Prostate gland (tissue), 2 donors: ENCODE measurements at regions not wholly inside any gene's neighbourhood (a gene's known extent, or its start where the extent isn't known, plus 50 kb on each side); places are given as distances from the start of the nearest gene placed in this dataset.
A peak's percentile ranks its signal among the peaks of the same experiment; 100 is the strongest.

Experiments used
- DNase-seq: peaks from one replicate; pipeline ENCODE4 v3.0.0-alpha.2; 2019; ENCODE audit warnings: low spot score
- H3K27ac ChIP-seq, 2 donors: fragments of 200-600 bp; sonication (generic); 2 replicates each; pipeline ENCODE4 v1.5.1; 2017 to 2019
- H3K27me3 ChIP-seq: fragments of 200-600 bp; sonication (generic); replicated peaks from 2 replicates; pipeline ENCODE4 v1.5.1; 2019; ENCODE audit not compliant: insufficient read depth
- H3K36me3 ChIP-seq, 2 donors: fragments of 200-600 bp; sonication (generic); 1 replicate in 1 of 2; 2 replicates in 1 of 2; pipeline versions ENCODE4 v1.5.1 to v1.8.1; 2017 to 2019
- H3K4me1 ChIP-seq: fragments of 200-600 bp; sonication (generic); replicated peaks from 2 replicates; pipeline ENCODE4 v1.5.1; 2019
- H3K4me3 ChIP-seq, 2 donors: fragments of 200-600 bp; sonication (generic); 2 replicates each; pipeline ENCODE4 v1.5.1; 2017 to 2019
- H3K9me3 ChIP-seq: fragments of 200-600 bp; sonication (generic); 2 replicates; pipeline ENCODE4 v1.5.1; 2017
- POLR2A ChIP-seq: fragments of 450-650 bp; IDR thresholded peaks from one replicate; pipeline ENCODE4 v1.6.1; 2016; ENCODE audit warnings: antibody characterized with exemption, mild to moderate bottlenecking
- POLR2AphosphoS5 ChIP-seq: sonication (generic); formaldehyde crosslinking; IDR thresholded peaks from one replicate; pipeline ENCODE4 v1.6.1; 2017; ENCODE audit warnings: antibody characterized with exemption
- WGBS: methylation state at CpG from one replicate; pipeline ENCODE4 v1.1.5; 2018; 5-methylcytosine and 5-hydroxymethylcytosine counted together
- intact Hi-C: fragments of 100-400 bp; cut with DNase I; formaldehyde crosslinking; loops from one replicate; pipeline ENCODE4 v1.14.2; 2022
- TF ChIP-seq, protein P1 (sequence below), 4 experiments: fragments of 200-600 bp in 2 of 4; fragments of 450-650 bp in 2 of 4; sonication (generic) in 2 of 4; IDR thresholded peaks; 1 replicate in 3 of 4; 2 replicates in 1 of 4; pipeline ENCODE4 v1.5.1; 2016 to 2019; ENCODE audit warnings: antibody characterized with exemption in 4 of 4, mild to moderate bottlenecking in 2 of 4, moderate library complexity in 2 of 4

DNA sequence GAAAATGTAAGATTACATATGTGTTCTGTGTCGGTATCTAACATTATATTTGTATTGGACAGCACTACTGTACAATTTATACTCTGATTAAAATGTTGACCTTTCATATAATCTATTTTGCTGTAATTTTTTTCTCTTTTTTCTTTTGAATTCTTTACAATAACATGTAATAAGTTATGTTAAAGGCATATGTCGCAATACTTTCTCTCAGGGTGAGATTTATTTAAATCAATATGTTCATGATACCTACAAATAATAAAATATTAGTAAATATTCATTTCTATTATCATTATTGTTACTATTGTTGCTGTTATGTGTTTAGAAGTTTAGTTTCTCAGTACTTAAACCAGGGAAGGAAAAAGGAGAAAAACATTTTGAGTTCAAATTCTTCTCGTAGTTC, 807.4 kb downstream of the STIM2 start:
- Histone ChIP-seq H3K4me1 (no peaks in the 10 kb centered on the region), H3K27ac (no peak overlapping the region), H3K27me3 (no peaks in the 10 kb centered on the region), H3K9me3 (no peaks in the 10 kb centered on the region), H3K4me3 (no peak overlapping the region), H3K36me3 (no peaks in the 10 kb centered on the region)
- 90% methylated on average over 3 of the region's 3 CpGs for WGBS
- intact Hi-C loops = no loop called here
- DNase-seq = no peak
- TF ChIP-seq, protein P1, sequence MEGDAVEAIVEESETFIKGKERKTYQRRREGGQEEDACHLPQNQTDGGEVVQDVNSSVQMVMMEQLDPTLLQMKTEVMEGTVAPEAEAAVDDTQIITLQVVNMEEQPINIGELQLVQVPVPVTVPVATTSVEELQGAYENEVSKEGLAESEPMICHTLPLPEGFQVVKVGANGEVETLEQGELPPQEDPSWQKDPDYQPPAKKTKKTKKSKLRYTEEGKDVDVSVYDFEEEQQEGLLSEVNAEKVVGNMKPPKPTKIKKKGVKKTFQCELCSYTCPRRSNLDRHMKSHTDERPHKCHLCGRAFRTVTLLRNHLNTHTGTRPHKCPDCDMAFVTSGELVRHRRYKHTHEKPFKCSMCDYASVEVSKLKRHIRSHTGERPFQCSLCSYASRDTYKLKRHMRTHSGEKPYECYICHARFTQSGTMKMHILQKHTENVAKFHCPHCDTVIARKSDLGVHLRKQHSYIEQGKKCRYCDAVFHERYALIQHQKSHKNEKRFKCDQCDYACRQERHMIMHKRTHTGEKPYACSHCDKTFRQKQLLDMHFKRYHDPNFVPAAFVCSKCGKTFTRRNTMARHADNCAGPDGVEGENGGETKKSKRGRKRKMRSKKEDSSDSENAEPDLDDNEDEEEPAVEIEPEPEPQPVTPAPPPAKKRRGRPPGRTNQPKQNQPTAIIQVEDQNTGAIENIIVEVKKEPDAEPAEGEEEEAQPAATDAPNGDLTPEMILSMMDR (IDR thresholded peaks at IDR 0.05) = no peak
- TF ChIP-seq POLR2A = no peak
- TF ChIP-seq POLR2AphosphoS5 = no peak

- 70% methylated on average over 1 of the region's 1 CpG for WGBS
- intact Hi-C loops = no loop called here
Measured at GRCh38 chr4:27678027-27678426, 817.4 kb downstream of the STIM2 start.

DNA sequence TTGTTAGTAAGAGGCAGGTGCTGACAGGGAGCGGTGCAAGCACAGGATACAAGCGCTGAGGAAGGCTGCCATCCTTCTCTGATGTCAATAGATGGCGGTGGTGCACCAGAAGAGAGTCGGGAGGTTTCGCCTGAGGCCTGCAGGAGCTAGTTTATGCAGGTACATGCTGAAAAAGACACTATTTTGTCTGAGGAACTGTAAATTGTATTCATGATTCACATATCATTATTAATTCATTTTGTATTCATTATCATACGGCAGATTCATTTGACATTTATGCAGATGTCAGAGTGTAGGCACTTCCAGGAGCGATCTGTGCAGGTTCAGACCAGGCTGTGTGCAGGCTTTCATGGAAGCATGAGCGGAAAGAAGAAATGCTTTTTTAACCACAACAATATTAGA, 824.0 kb downstream of the STIM2 start:
- no peaks in the 10 kb centered on the region for H3K27me3 ChIP-seq
- H3K4me3 ChIP-seq = no peak overlapping the region
- TF ChIP-seq, protein P1 (IDR thresholded peaks at IDR 0.05) = peak in 3 of 4 experiments; percentile 31 to 63 (median 49)
- TF ChIP-seq POLR2AphosphoS5 = no peak
- H3K27ac ChIP-seq = no peak overlapping the region
- no peaks in the 10 kb centered on the region for H3K36me3 ChIP-seq
- 25% methylated on average over 8 of the region's 8 CpGs for WGBS
- DNase-seq = peak; percentile 25
- intact Hi-C loops = no loop called here
- H3K9me3 ChIP-seq = no peaks in the 10 kb centered on the region
- no peaks in the 10 kb centered on the region for H3K4me1 ChIP-seq

More at GRCh38 chr4:27678027-27678426, 817.4 kb downstream of the STIM2 start:
- Histone ChIP-seq H3K36me3 (no peaks in the 10 kb centered on the region), H3K4me3 (no peak overlapping the region), H3K9me3 (no peaks in the 10 kb centered on the region), H3K27me3 (no peaks in the 10 kb centered on the region), H3K4me1 (no peaks in the 10 kb centered on the region), H3K27ac (no peak overlapping the region)
- TF ChIP-seq, protein P1 (IDR thresholded peaks at IDR 0.05) = no peak
- TF ChIP-seq POLR2A = no peak
- TF ChIP-seq POLR2AphosphoS5 = no peak
- no peak for DNase-seq

DNA sequence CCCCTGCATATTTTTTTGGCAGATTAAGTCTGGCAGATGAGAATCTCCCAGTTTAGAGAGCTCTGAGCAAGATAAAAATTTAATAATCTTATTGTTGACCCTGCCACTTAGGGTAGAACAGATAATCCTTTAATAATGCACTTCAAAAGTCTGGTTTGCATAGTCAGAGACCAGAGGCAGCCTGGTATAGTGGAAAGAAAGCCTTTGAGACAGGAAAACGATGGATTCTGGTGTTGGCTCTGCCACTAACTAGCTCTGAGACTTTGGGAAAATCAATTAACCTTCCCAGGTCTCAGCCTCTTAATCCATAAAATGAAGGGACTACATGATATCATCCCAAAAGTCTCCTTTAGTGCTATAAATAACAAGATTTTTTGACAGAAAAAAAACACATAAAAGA, 824.5 kb downstream of the STIM2 start:
- TF ChIP-seq, protein P1 (IDR thresholded peaks at IDR 0.05) = no peak
- no peak for TF ChIP-seq POLR2A
- no peak for TF ChIP-seq POLR2AphosphoS5
- Histone ChIP-seq H3K4me1 (no peaks in the 10 kb centered on the region), H3K36me3 (no peaks in the 10 kb centered on the region), H3K27ac (no peak overlapping the region), H3K4me3 (no peak overlapping the region), H3K27me3 (no peaks in the 10 kb centered on the region), H3K9me3 (no peaks in the 10 kb centered on the region)
- DNase-seq = no peak
- 31% methylated on average over 1 of the region's 1 CpG for WGBS
- intact Hi-C loops = no loop called here

DNA sequence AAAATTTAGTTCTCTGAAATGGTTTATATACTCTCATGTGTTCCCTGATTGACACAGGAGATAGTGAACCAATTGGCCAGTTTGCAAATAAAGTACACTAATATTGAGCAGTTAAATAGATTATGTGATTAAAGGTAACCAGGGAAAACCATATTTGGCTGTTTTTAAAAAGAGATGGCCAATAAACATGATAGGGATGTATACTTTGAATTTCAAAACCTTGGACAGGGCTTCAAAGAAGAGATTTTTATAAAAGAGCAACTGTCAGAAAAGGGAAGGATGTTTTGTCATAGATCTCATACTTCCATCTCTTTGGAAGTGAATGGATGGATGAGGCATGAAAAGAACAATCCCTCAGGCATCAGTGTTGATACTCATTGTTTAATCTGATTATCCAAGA, 825.3 kb downstream of the STIM2 start:
- H3K9me3 ChIP-seq = no peaks in the 10 kb centered on the region
- H3K27ac ChIP-seq = no peak overlapping the region
- H3K4me3 ChIP-seq = no peak overlapping the region
- DNase-seq = no peak
- no peaks in the 10 kb centered on the region for H3K4me1 ChIP-seq
- TF ChIP-seq POLR2AphosphoS5 (no peak), POLR2A (no peak)
- TF ChIP-seq, protein P1 (IDR thresholded peaks at IDR 0.05) = no peak
- intact Hi-C loops = no loop called here
- no peaks in the 10 kb centered on the region for H3K36me3 ChIP-seq
- H3K27me3 ChIP-seq = no peaks in the 10 kb centered on the region
